Peyer's patch (tissue), 4 donors: ENCODE measurements at regions not wholly inside any gene's neighbourhood (a gene's known extent, or its start where the extent isn't known, plus 50 kb on each side); places are given as distances from the start of the nearest gene placed in this dataset.
A peak's percentile ranks its signal among the peaks of the same experiment; 100 is the strongest.

Experiments used
- DNase-seq, 3 donors: peaks; one replicate each; pipeline ENCODE4 v3.0.0-alpha.2; 2017 to 2019
- H3K27ac ChIP-seq, 4 donors: fragments of 200-600 bp; sonication (generic); one replicate each; pipeline ENCODE4 v1.5.1; 2016 to 2019
- H3K27me3 ChIP-seq, 2 donors: fragments of 200-600 bp; sonication (generic); one replicate each; pipeline ENCODE4 v1.5.1; 2019
- H3K36me3 ChIP-seq, 3 donors: fragments of 200-600 bp; sonication (generic); one replicate each; pipeline ENCODE4 v1.5.1; 2016 to 2019
- H3K4me1 ChIP-seq, 4 donors: fragments of 200-600 bp; sonication (generic); one replicate each; pipeline ENCODE4 v1.5.1; 2016 to 2019
- H3K4me3 ChIP-seq, 4 donors: fragments of 200-600 bp; sonication (generic); 1 replicate in 3 of 4; 2 replicates in 1 of 4; pipeline ENCODE4 v1.5.1; 2016 to 2019; ENCODE audit warnings: mild to moderate bottlenecking in 1 of 4
- H3K9me3 ChIP-seq, 4 donors: fragments of 200-600 bp; sonication (generic); one replicate each; pipeline ENCODE4 v1.5.1; 2016 to 2019; ENCODE audit warnings: mild to moderate bottlenecking in 1 of 4
- POLR2A ChIP-seq, 2 donors: fragments of 450-650 bp; IDR thresholded peaks; one replicate each; pipeline ENCODE4 v1.5.1; 2017; ENCODE audit warnings: antibody characterized with exemption in 2 of 2, mild to moderate bottlenecking in 2 of 2, moderate library complexity in 2 of 2
- TF ChIP-seq, protein P1 (sequence below), 6 experiments: fragments of 450-650 bp in 4 of 6; fragments of 200-600 bp in 2 of 6; sonication (generic) in 1 of 6; IDR thresholded peaks; one replicate each; pipeline ENCODE4 v1.5.1; 2017 to 2019; ENCODE audit warnings: antibody characterized with exemption in 6 of 6, mild to moderate bottlenecking in 3 of 6, moderate library complexity in 1 of 6

- no peaks in the 10 kb centered on the region for H3K9me3 ChIP-seq
- H3K27ac ChIP-seq = no peak overlapping the region
- peaks cover 0 to 8% (median 0%) of the 10 kb centered on the region in 4 donors for H3K4me1 ChIP-seq
- no peak overlapping the region for H3K4me3 ChIP-seq
- no peak for TF ChIP-seq POLR2A (IDR thresholded peaks at IDR 0.05)
- TF ChIP-seq, protein P1, sequence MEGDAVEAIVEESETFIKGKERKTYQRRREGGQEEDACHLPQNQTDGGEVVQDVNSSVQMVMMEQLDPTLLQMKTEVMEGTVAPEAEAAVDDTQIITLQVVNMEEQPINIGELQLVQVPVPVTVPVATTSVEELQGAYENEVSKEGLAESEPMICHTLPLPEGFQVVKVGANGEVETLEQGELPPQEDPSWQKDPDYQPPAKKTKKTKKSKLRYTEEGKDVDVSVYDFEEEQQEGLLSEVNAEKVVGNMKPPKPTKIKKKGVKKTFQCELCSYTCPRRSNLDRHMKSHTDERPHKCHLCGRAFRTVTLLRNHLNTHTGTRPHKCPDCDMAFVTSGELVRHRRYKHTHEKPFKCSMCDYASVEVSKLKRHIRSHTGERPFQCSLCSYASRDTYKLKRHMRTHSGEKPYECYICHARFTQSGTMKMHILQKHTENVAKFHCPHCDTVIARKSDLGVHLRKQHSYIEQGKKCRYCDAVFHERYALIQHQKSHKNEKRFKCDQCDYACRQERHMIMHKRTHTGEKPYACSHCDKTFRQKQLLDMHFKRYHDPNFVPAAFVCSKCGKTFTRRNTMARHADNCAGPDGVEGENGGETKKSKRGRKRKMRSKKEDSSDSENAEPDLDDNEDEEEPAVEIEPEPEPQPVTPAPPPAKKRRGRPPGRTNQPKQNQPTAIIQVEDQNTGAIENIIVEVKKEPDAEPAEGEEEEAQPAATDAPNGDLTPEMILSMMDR (IDR thresholded peaks at IDR 0.05) = no peak
- H3K27me3 ChIP-seq = no peaks in the 10 kb centered on the region
- H3K36me3 ChIP-seq = no peaks in the 10 kb centered on the region
- no peak for DNase-seq
These were observed 385.7 kb downstream of the TNS3 start for GRCh38 chr7:47196106-47196645.

GRCh38 chr7:47195641-47196040 is 386.3 kb downstream of the TNS3 start:
- Histone ChIP-seq H3K4me1 (peaks cover 0 to 8% (median 0%) of the 10 kb centered on the region in 4 donors), H3K9me3 (no peaks in the 10 kb centered on the region), H3K36me3 (no peaks in the 10 kb centered on the region), H3K27me3 (no peaks in the 10 kb centered on the region), H3K4me3 (no peak overlapping the region), H3K27ac (no peak overlapping the region)
- TF ChIP-seq, protein P1 (IDR thresholded peaks at IDR 0.05) = no peak
- no peak for TF ChIP-seq POLR2A (IDR thresholded peaks at IDR 0.05)
- DNase-seq = no peak

- no peak overlapping the region for H3K4me3 ChIP-seq
- no peak overlapping the region for H3K27ac ChIP-seq
- no peak for DNase-seq
- H3K4me1 ChIP-seq = peaks cover 0 to 8% (median 0%) of the 10 kb centered on the region in 4 donors
- no peaks in the 10 kb centered on the region for H3K9me3 ChIP-seq
- H3K36me3 ChIP-seq = no peaks in the 10 kb centered on the region
- no peak for TF ChIP-seq POLR2A (IDR thresholded peaks at IDR 0.05)
- TF ChIP-seq, protein P1 (IDR thresholded peaks at IDR 0.05) = no peak
- no peaks in the 10 kb centered on the region for H3K27me3 ChIP-seq
These were observed 387.3 kb downstream of the TNS3 start for GRCh38 chr7:47194516-47195057.

GRCh38 chr7:47192978-47193377 is 388.9 kb downstream of the TNS3 start:
- DNase-seq = peak in 2 of 3 donors; percentile 52 to 75
- Histone ChIP-seq H3K27ac (peak overlapping the region in 3 of 4 donors; percentile 38 to 82 (median 74)), H3K4me3 (no peak overlapping the region), H3K4me1 (peaks cover 0 to 8% (median 0%) of the 10 kb centered on the region in 4 donors), H3K9me3 (no peaks in the 10 kb centered on the region), H3K36me3 (no peaks in the 10 kb centered on the region), H3K27me3 (no peaks in the 10 kb centered on the region)
- TF ChIP-seq POLR2A (IDR thresholded peaks at IDR 0.05) = no peak
- TF ChIP-seq, protein P1 (IDR thresholded peaks at IDR 0.05) = no peak

DNA sequence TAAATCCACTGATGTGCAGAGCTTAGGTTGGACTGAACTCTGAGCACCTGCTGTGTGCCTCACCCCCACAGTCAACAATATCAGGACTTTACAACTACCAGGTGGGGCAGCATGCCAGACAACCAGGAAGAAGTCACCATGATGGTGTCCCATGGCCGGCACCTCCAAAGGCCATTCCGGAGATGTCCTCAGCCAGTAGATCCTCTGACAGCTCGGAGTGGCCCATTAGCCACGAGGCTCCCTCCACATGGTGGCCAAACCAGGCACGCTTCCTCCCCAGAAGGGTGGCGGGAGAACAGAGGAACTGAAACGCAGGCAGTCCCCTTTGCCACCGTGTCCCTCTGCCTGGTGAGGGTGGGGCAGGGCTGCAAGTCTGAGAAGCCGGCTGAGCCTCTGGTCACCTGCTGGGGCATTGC is 390.0 kb downstream of the TNS3 start:
- H3K4me1 ChIP-seq = peaks cover 0 to 8% (median 0%) of the 10 kb centered on the region in 4 donors
- peak overlapping the region in 3 of 4 donors; percentile 38 to 82 (median 74) for H3K27ac ChIP-seq
- TF ChIP-seq, protein P1 (IDR thresholded peaks at IDR 0.05) = peak in 1 of 6 experiments; percentile 4
- TF ChIP-seq POLR2A (IDR thresholded peaks at IDR 0.05) = no peak
- no peaks in the 10 kb centered on the region for H3K27me3 ChIP-seq
- H3K36me3 ChIP-seq = no peaks in the 10 kb centered on the region
- peak overlapping the region in 1 of 4 donors; percentile 39 for H3K4me3 ChIP-seq
- DNase-seq = peak in 2 of 3 donors; percentile 82 to 87
- H3K9me3 ChIP-seq = no peaks in the 10 kb centered on the region
